KBM-7 (cell line): ENCODE measurements at regions not wholly inside any gene's neighbourhood (a gene's known extent, or its start where the extent isn't known, plus 50 kb on each side); places are given as distances from the start of the nearest gene placed in this dataset.

Source experiments
- DNase-seq: peaks from one replicate; pipeline ENCODE4 v3.0.0-alpha.2; 2015
- in situ Hi-C: fragments of 300-500 bp; cut with MboI; formaldehyde crosslinking; loops from 2 replicates; pipeline ENCODE4 v1.14.3; 2020; ENCODE audit warnings: low sequenced_read_pairs, low pct_unique_long_range_greater_than_20kb, mixed read lengths

DNA sequence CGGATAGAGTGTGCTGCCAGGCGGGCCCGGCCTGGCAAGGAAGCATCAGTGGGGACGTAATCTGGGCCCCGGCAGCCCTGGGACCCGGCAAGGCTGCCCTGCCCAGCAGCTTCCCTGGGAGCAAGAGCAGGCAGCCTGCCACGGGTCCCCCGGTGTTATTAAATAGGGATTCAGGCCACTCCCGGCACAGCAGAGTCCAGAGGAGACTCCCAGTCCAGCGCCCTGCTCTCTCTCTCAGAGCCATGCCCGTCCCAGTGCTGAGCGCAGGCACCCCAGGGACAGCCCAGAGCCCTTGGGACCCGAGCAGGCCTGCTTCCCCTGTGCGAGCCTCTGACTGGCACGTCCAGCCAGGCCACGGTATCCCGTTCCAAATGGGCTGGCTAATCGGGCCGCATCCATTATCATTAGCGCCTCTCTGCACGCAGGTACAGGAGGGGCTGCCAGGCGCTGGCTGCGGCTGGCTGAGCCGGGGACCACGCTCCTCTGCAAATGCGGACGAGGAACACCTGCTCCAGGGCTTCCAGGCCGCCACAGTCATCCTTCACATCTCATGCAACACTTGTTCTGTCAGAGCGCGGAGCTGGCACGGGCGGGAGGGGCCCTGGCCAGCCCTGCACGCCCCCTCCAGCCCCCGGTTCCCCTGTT lies 344.2 kb upstream of the MKI67 start:
- in situ Hi-C loops = no loop called here

DNA sequence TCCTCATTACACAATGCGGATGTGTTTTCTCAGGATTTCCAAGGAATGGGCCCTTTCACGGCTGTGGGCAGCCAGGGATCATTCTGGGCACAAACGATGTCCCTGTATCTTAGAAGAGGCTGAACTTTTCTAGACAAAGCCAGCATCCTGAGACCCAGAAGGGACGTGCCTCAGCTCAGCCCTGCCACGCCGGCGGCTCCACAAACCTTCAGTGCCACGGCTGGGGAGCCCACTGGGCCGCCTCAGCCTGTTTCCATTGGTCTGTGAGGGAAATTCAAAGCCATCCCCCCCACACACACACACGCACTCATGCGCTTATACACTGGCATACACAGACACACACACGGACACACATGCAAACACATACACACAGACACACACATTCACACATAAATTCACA lies 344.9 kb upstream of the MKI67 start:
- in situ Hi-C loops = no loop called here
- no peak for DNase-seq

More for the DNA sequence above, 344.2 kb upstream of the MKI67 start:
- no peak for DNase-seq

DNA sequence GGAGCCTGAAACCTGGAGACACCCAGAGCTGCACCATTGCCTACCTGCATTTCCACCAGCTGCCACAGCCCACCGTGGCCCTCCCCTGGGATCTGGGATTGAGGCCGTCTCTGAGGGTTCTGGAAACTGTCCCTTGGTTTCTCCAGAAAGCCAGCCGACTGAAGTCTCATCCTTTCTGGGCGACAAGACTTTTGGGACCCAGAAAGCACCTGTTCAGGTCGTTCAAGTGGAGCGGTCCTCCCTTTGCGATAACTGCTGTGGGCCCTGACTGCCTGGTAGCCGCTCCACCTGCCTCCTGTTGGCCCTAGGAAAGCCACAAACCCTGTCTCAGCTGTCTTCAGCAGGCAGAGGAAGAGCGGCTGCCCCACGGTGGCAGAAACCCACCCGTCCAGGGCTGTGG lies 346.0 kb upstream of the MKI67 start:
- in situ Hi-C loops = no loop called here
- no peak for DNase-seq

DNA sequence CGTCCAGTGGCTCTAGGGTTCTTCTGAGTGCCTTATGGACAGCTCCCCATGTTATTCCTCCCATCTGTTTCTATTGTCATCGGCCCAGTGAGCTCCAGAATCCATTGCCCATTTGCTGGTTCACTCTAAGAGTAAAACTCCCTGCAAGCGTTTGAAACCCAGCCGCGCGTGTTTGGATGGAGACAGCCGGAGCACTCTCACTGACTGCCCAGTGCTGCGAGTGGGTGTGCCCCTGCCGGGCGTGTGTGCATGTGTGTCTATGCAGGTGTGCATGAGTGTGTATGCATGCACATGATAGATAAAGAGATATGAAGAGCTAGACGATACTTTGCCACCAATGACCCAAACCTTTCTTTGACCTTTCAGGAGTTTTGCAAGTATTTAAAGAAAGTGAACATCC lies 347.2 kb upstream of the MKI67 start:
- DNase-seq = no peak
- in situ Hi-C loops = no loop called here

DNA sequence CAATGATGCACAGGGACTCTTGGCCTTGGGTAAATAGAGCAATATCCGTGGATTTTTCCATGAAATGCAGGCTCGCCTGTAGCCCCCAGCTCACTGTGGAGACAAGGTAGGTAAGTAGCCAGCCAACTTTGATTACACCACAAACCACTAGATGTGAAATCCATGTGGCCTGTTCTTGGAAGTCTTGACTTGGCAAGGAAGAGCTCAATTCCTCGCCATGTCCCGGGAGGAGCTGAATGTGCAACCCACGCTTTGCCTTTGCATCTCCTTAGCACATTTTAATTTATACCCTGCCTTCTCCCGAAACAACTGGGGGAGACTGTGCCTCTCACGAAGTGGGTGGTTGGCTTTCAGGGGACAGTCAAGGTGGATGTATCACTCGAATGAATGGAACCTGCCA lies 347.7 kb upstream of the MKI67 start:
- DNase-seq = no peak
- in situ Hi-C loops = no loop called here

DNA sequence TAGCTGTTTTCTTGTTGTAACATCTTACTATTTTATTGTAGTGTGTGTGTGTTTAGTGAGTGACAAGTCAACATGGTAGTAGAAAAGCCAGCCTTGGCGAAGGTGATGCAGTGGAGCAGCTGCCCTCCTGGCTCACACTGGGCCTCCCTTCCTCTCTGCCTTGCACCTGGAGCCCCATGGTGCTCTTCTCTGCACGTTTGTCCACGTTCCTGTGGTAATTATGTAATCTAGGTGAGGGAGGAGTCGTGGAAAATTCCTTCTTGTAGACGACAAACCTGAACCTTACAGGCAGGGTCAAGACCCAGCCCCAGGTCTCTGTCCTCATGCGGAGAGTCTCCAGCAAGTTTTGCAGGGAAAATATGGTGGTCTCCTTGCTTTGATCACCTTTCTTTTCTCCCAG lies 348.3 kb upstream of the MKI67 start:
- in situ Hi-C loops = no loop called here
- DNase-seq = no peak

DNA sequence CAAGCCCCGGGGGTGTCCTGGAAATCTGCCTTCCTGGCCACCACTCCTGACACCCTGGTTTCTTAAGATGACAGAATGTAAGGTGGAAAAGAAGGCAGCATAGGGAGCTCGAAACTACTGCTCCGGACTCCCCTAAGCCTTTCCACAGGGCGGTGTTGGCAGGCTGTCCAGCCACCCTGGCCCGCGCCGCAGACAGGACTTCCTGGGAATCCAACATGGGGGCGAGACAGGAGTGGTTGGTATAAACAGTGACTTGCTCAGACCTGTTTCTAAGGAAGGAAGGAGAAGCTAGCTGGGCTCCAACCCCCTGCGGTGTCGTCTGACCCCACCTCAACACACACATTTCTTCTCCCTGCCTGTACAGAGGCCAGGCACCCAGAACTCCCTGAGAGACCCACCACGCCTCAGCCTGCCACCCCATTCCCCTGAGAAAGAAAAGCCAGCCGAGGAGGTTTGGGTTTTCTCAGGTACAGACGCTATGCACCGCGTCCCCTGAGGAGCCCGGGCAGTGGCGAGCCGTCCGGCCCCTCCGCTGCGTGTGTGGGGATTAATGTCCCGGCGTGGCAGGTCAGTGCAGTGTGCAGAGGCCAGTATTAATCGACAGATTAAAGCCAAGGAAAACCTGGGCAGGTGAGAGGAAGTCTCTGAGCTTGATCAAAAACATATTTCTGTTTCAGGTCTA lies 349.6 kb upstream of the MKI67 start:
- in situ Hi-C loops = no loop called here
- no peak for DNase-seq

DNA sequence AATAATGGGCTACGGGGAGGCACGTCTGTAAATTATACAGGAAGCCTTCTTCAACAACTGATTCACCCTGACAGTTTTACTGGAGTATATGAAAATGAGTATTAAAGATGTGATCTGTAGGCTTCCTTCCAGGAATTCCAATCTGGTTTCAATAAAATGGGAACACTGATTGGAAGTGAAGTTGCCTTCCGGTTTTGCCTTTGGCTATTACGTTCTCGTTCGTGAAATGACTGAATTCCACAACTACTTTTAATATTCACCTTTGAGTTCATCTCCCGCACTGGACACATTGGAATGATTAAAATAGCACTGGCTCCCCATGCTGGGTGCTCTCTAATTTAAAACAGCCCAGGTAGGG lies 350.1 kb upstream of the MKI67 start:
- no peak for DNase-seq
- in situ Hi-C loops = no loop called here

DNA sequence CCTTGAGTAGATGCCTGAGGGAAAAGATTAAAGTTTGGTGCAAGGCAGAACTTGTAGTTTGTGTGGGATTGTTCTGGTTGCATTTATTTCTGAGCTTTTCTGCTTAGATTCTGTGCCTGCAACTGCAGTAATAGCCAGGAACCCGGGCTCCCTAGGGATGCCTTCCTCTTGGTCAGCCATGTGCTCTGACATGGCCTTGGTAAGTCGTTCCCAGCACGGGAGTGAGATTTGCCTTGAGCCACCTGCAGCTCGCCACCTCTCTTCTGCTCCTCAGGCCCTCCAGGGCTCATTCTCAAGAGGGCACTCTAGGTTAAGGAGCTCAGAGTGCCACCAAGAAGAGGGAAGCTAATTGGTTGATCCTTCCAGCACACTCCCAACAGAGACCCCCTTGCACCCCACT lies 350.6 kb upstream of the MKI67 start:
- in situ Hi-C loops = no loop called here
- no peak for DNase-seq

DNA sequence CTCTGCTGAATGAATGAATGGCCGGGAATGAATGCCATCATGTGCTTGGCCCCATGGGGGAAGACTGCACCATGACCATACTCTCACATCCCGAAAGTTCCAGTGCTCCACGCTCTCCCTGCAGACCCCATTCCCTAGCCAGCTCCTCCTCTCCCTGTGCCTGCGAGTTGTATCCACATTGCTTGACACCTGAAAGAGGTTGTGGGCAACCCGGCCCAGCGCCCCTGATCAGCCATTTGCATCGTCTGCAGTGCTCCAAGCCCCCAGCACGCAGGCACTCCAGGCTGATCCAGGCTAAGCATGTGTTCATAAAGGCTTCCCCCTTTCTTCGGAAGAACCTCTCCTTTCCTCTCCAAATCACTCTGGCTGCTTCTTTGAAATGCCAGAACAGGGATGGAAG lies 354.4 kb upstream of the MKI67 start:
- no peak for DNase-seq
- in situ Hi-C loops = no loop called here

DNA sequence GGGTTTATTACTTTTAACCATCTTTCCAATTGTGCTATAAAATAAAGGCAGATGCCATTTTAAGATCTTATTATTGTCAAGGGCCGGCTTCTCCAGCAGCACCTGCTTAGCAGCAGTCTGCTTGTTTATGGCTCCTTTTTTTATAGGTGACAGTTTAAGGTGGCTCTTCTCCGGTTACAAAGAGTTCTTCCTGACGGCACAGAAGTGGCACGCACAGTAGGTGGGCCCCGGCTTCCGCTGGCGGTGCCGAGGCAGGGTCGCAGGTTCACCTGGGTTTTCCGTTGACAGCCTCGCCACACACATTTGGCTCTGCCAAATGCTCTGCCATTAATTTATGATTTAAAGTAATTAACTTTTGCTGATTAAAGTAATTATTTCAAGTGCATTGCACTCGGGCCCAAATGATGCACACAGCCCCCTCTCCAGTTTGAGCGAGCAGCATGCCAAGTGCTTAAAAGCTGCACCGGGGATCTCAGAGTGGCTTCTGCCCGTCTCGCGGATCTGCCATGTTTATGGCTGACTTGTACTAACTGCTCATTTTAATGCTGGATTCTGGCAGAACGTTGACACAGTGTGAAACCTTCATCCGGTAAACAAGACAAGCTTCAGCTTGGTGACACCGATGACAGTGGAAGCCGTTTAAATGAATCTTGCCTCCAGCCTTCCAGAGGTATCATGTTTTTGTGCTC lies 355.1 kb upstream of the MKI67 start:
- DNase-seq = no peak
- in situ Hi-C loops = no loop called here

DNA sequence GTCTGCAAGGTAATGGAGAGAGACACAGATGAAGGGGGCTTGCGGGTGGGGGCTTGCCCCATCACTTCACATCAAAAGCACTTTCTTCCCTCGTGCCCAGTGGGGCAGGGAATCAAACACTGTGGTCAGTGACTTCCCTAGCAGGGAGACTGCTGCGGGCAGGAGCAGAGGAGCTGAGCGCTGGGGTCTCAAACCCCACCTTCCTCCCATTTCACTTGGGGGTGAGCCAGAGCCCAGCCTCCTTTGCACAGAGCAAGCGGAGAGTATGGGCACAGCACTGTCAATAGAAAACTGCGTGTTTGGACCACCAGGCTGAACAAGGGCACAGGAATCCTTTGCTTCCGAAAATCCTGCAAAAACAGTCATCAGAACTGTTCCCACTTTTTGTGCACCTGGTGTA lies 355.8 kb upstream of the MKI67 start:
- in situ Hi-C loops = no loop called here
- no peak for DNase-seq

DNA sequence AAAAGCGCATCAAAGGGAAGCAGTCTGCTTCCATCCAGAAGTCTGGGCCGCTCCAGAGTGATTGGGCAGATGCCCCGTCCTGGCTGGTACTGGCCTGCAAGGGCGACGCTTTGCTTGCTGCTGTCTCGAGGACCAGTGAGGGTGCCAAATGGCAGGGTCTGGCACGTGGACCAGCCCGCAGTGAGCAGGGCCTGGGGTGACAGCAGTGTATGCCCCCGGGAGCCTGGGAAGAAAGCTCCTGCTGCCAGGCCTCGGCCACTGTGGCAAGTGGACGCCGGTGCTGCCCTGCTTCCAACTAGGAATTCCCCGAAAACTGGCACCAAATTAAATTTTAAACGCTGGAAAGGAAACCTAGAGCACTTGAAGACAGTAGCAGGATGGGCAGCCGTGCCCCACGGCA lies 357.0 kb upstream of the MKI67 start:
- DNase-seq = no peak
- in situ Hi-C loops = no loop called here

DNA sequence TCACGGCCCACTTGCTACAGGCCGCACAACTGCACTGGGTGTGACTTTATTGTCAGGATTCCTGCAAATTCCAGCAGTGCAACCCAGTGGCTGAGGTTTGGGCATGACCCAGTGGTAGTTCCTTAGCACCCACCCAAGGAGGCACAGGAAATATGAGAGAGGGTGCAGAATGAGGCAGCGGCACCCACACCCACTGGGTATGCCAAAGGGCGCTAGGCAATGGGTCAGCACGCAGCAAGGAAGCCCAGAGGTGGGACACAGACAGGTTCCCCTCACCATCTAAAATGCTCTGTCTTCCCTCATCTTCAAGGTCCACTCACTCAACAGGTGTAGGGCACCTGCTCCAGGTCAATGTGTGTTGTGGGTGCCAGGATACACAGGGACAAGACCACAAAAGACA lies 357.8 kb upstream of the MKI67 start:
- in situ Hi-C loops = no loop called here
- DNase-seq = no peak

DNA sequence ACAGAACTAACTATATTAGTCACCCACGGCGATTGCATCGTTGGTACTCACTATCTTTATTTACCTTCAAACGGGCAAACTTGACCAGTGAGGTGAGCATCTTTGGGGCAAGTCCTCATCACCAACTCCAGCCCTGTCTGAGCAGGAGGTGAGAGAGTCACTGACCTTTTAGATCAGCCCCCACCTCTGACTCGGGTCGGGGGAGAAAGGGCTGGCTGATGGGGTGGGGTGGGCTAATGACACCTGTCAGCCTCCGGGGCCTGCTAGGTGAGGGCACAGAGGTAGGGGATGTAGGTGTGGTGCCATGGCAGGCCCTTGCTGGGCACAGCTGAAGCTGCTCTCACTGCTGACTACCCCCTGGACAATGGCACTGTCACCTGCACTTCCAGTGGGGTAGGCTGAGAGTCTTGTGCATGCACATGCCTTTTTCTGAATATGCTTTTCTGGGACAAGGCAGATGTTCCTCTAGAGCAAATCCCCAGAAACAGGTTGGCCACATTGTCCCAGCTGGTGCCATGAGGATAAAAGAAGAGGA lies 359.5 kb upstream of the MKI67 start:
- in situ Hi-C loops = no loop called here
- DNase-seq = no peak

DNA sequence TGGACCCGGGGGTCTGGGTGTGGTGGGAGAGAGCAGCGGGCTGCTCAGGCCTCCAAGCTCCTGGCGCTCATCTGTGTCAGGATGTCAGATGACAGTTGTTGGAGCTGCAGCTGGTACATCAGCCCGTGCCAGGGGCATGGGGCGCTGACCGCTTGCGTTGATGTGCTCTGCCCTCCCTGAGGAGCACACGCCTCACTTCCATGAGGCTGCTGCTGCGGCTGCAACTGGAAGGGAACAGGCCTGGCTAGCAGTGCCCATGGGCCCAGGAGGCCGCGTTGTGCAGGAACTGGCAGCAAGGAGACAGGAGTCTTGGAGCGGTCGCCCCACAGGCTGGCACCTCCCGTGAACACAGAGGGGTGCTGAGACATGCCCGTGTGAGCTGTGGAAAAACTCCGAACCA lies 361.3 kb upstream of the MKI67 start:
- in situ Hi-C loops = no loop called here
- DNase-seq = no peak

DNA sequence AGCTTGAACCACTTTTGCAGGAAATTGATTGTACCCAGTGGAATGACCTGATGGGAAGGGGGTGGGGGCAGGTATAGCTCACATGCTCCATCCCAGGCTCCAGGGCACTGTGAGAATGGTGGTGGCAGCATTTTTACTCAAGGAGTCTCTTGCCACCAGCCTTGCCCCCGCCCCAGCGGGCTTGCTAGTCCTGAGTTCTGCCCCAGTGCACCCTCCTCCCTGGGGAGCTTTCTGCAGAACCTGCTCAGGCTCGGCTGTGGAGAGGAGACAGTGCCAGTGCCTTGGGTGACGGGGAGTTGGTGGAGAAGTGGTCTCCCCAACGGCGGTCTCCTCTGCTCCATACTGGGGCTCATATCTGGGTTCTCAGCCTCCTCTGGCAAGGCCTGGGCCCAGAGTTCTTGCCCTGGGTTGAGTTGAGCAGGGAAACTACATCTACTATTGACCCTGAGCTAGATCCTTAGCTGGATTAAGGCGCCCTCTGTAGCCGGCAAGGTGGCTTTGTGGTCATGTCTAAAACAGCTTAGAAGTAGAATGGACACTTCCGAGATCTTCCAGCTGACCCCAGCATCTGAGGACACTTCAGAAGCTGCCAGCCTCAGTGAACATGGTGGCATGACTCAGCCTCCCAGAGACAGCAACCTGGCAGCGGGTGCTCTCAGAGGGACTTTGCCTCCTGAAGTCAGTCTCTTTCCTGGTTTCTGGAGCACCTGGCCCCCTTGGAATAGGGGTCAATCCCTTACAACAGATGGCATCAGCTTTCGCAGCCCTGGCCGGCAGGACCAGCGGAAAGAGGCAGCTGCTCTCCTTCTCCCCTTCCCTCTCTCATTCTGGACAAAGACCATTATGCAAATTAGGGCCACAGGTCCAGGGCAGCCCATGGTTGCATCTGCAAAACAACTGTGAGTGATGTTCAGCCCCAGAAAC lies 363.4 kb upstream of the MKI67 start:
- in situ Hi-C loops = no loop called here
- DNase-seq = no peak

DNA sequence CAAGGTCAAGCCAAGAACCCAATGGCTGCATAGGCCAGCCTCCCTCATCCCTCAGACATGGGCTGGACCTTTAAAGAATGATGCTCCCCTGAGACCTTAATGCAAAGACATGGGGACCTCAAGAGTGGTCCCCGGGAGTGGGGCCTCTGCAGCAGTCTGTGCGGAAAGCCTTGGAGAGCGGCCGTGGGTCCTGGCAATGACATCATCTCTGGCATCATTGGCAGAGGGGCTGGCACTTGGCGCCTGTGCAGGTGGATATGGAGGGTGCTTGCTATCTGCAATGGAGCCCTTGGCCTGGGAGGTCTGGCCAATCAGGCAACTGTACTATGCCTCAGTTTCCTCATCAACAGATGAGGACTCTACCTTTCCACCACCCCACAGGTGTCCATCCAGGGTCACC lies 365.5 kb upstream of the MKI67 start:
- no peak for DNase-seq
- in situ Hi-C loops = no loop called here

DNA sequence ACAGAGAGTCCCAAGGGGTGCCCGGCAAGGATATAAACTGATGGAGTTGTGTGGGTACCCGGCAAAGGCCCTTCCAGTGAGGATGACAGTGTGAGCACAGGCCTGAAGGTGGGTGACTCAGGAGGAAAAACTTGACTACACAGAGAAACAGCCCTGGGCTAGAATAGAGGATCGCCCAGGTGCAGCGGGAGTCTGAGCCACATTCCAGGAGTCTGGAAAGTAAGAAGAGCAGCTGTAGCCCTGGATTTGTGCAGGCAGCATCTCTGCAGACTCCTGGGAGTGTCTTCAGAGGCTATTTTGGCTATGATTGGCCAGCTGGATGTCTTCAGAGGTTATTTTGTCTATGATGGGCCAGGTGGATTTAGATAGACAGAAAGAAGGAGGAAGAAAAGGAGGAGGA lies 367.6 kb upstream of the MKI67 start:
- in situ Hi-C loops = no loop called here
- no peak for DNase-seq

DNA sequence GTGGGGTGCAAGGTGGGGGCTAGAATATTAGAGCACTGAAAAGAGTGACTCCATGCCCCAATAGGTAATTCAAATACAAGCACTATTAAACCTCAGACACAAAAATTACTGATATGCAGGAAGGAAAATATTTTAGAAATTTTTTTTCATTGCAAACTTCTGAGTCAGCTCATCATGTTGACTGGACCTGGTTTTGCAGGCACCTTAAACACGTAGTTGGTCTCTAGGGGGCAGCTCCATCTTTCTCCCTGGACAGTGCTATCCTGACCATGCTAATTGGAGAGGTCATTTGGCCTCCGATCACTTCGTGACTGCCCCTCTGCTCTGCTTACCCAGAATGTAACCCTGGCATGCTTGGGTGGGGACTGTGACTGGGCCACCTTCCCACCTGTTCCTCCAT lies 368.4 kb upstream of the MKI67 start:
- in situ Hi-C loops = no loop called here
- no peak for DNase-seq
